GM23338 (cell line): ENCODE measurements at regions not wholly inside any gene's neighbourhood (a gene's known extent, or its start where the extent isn't known, plus 50 kb on each side); places are given as distances from the start of the nearest gene placed in this dataset.

ENCODE experiments used
- ATAC-seq: fragments of 200-7000 bp; cut with Tn5 transposase; 3 replicates; pipeline ENCODE4 v1.9.1; 2020
- DNase-seq: peaks from one replicate; pipeline ENCODE4 v3.0.0-alpha.2; 2015; ENCODE audit warnings: low spot score
- H2AFZ ChIP-seq: fragments of 200-600 bp; sonication (generic); 2 replicates; pipeline ENCODE4 v1.8.0; 2016; ENCODE audit warnings: antibody characterized with exemption, mild to moderate bottlenecking, moderate library complexity
- H3F3A ChIP-seq: fragments of 200-600 bp; sonication (generic); replicated peaks from 2 replicates; pipeline ENCODE4 v1.8.0; 2017; ENCODE audit warnings: antibody characterized with exemption, mixed run types, low read depth
- H3K27ac ChIP-seq: fragments of 200-600 bp; sonication (generic); 2 replicates; pipeline ENCODE4 v1.6.1; 2016; ENCODE audit warnings: low read depth
- H3K27me3 ChIP-seq: fragments of 200-600 bp; sonication (generic); 2 replicates; pipeline ENCODE4 v1.8.0; 2016; ENCODE audit warnings: mild to moderate bottlenecking, mixed run types, moderate library complexity; ENCODE audit not compliant: insufficient read depth
- H3K36me3 ChIP-seq: fragments of 200-600 bp; sonication (generic); 2 replicates; pipeline ENCODE4 v1.8.0; 2016; ENCODE audit warnings: mild to moderate bottlenecking; ENCODE audit not compliant: insufficient read depth
- H3K4me1 ChIP-seq: fragments of 200-600 bp; sonication (generic); 2 replicates; pipeline ENCODE4 v1.8.0; 2016; ENCODE audit warnings: mild to moderate bottlenecking, moderate library complexity; ENCODE audit not compliant: insufficient read depth
- H3K4me2 ChIP-seq: fragments of 200-600 bp; sonication (generic); 2 replicates; pipeline ENCODE4 v1.7.1; 2017; ENCODE audit warnings: mixed run types
- H3K4me3 ChIP-seq: fragments of 200-600 bp; sonication (generic); 2 replicates; pipeline ENCODE4 v1.6.1; 2016; ENCODE audit warnings: mixed run types
- H3K79me2 ChIP-seq: fragments of 200-600 bp; sonication (generic); replicated peaks from 2 replicates; pipeline ENCODE4 v1.8.0; 2017; ENCODE audit warnings: mild to moderate bottlenecking; ENCODE audit not compliant: insufficient read depth
- H3K9me2 ChIP-seq: fragments of 200-600 bp; sonication (generic); 2 replicates; pipeline ENCODE4 v1.8.0; 2017; ENCODE audit not compliant: insufficient read depth
- H4K20me1 ChIP-seq: fragments of 200-600 bp; sonication (generic); replicated peaks from 2 replicates; pipeline ENCODE4 v1.8.0; 2017; ENCODE audit warnings: mild to moderate bottlenecking; ENCODE audit not compliant: insufficient read depth
- H3K27ac Mint-ChIP-seq: 2 replicates; pipeline ENCODE4 v1.8.0; 2020; ENCODE audit warnings: inconsistent platforms, mild to moderate bottlenecking, moderate library complexity, mixed read lengths
- H3K27me3 Mint-ChIP-seq: 3 replicates; pipeline ENCODE4 v1.8.0; 2022; ENCODE audit warnings: low read depth, mild to moderate bottlenecking, moderate library complexity, mixed read lengths, inconsistent platforms; ENCODE audit not compliant: insufficient read depth, poor library complexity
- H3K36me3 Mint-ChIP-seq: 3 replicates; pipeline ENCODE4 v1.8.0; 2021; ENCODE audit warnings: low read depth, mild to moderate bottlenecking, inconsistent platforms, moderate library complexity, mixed read lengths
- H3K4me1 Mint-ChIP-seq: 3 replicates; pipeline ENCODE4 v1.8.0; 2020; ENCODE audit warnings: mild to moderate bottlenecking, inconsistent platforms, mixed read lengths
- H3K4me3 Mint-ChIP-seq: 3 replicates; pipeline ENCODE4 v1.8.0; 2021; ENCODE audit warnings: moderate library complexity, mild to moderate bottlenecking, inconsistent platforms, mixed read lengths
- H3K9me3 Mint-ChIP-seq: 3 replicates; pipeline ENCODE4 v1.8.0; 2020; ENCODE audit warnings: moderate library complexity, mild to moderate bottlenecking, inconsistent platforms, mixed read lengths
- CREB1 ChIP-seq: fragments of 250-450 bp; sonication (Bioruptor Pico); IDR thresholded peaks from 2 replicates; pipeline ENCODE4 v1.5.0; 2020; ENCODE audit warnings: low read depth, mild to moderate bottlenecking, moderate library complexity
- EZH2 ChIP-seq: fragments of 200-600 bp; sonication (generic); IDR thresholded peaks from one replicate; pipeline ENCODE4 v1.8.0; 2017; ENCODE audit warnings: antibody characterized with exemption, mild to moderate bottlenecking, low read depth; ENCODE audit not compliant: unreplicated experiment
- EZH2phosphoT487 ChIP-seq: fragments of 200-600 bp; sonication (generic); IDR thresholded peaks from one replicate; pipeline ENCODE4 v1.8.1; 2018; ENCODE audit warnings: antibody characterized with exemption; ENCODE audit not compliant: unreplicated experiment
- JUNB ChIP-seq: IDR thresholded peaks from one replicate; pipeline ENCODE4 v1.6.1; 2016; ENCODE audit warnings: antibody characterized with exemption; ENCODE audit not compliant: unreplicated experiment
- STAT1 ChIP-seq: IDR thresholded peaks from one replicate; pipeline ENCODE4 v1.6.1; 2016; ENCODE audit warnings: antibody characterized with exemption; ENCODE audit not compliant: unreplicated experiment
- ZNF114 ChIP-seq: fragments of 250-450 bp; sonication (Bioruptor Pico); IDR thresholded peaks from 2 replicates; pipeline ENCODE4 v1.5.0; 2020; ENCODE audit warnings: mild to moderate bottlenecking, moderate library complexity
- ZNF462 ChIP-seq: fragments of 250-450 bp; sonication (Bioruptor Pico); IDR thresholded peaks from 2 replicates; pipeline ENCODE4 v1.5.0; 2020; ENCODE audit warnings: mild to moderate bottlenecking, moderate library complexity
- TF ChIP-seq, protein P1 (sequence below): IDR thresholded peaks from one replicate; pipeline ENCODE4 v1.6.1; 2018; ENCODE audit warnings: antibody characterized with exemption; ENCODE audit not compliant: unreplicated experiment

- Histone ChIP-seq H3K4me3 (no peak overlapping the region), H3F3A (no peaks in the 10 kb centered on the region), H3K36me3 (no peaks in the 10 kb centered on the region), H3K27ac (no peak overlapping the region), H3K4me2 (no peak overlapping the region), H3K79me2 (no peaks in the 10 kb centered on the region), H2AFZ (no peak overlapping the region), H4K20me1 (no peaks in the 10 kb centered on the region), H3K4me1 (no peaks in the 10 kb centered on the region; the same call in 1 of the 2 replicates), H3K9me2 (peaks cover 5% of the 10 kb centered on the region; the same call in 1 of the 2 replicates), H3K27me3 (no peaks in the 10 kb centered on the region)
- ATAC-seq (no peak), DNase-seq (no peak)
- Mint-ChIP-seq H3K27me3 (no peaks in the 10 kb centered on the region), H3K27ac (no peak overlapping the region), H3K4me3 (no peak overlapping the region), H3K9me3 (peaks cover 41% of the 10 kb centered on the region), H3K36me3 (peaks cover 16% of the 10 kb centered on the region), H3K4me1 (no peaks in the 10 kb centered on the region)
- TF ChIP-seq ZNF114 (CRISPR knock-in tag) (no peak), EZH2phosphoT487 (no peak), EZH2 (no peak), JUNB (no peak), CREB1 (CRISPR knock-in tag) (no peak), STAT1 (no peak), ZNF462 (no peak)
- TF ChIP-seq, protein P1, sequence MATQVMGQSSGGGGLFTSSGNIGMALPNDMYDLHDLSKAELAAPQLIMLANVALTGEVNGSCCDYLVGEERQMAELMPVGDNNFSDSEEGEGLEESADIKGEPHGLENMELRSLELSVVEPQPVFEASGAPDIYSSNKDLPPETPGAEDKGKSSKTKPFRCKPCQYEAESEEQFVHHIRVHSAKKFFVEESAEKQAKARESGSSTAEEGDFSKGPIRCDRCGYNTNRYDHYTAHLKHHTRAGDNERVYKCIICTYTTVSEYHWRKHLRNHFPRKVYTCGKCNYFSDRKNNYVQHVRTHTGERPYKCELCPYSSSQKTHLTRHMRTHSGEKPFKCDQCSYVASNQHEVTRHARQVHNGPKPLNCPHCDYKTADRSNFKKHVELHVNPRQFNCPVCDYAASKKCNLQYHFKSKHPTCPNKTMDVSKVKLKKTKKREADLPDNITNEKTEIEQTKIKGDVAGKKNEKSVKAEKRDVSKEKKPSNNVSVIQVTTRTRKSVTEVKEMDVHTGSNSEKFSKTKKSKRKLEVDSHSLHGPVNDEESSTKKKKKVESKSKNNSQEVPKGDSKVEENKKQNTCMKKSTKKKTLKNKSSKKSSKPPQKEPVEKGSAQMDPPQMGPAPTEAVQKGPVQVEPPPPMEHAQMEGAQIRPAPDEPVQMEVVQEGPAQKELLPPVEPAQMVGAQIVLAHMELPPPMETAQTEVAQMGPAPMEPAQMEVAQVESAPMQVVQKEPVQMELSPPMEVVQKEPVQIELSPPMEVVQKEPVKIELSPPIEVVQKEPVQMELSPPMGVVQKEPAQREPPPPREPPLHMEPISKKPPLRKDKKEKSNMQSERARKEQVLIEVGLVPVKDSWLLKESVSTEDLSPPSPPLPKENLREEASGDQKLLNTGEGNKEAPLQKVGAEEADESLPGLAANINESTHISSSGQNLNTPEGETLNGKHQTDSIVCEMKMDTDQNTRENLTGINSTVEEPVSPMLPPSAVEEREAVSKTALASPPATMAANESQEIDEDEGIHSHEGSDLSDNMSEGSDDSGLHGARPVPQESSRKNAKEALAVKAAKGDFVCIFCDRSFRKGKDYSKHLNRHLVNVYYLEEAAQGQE, result no peak
These were observed 87.5 kb downstream of the CHCHD4 start for GRCh38 chr3:14037211-14037610.
